Psoas muscle (tissue), 7 donors: ENCODE measurements at regions not wholly inside any gene's neighbourhood (a gene's known extent, or its start where the extent isn't known, plus 50 kb on each side); places are given as distances from the start of the nearest gene placed in this dataset.

Experiments used
- ATAC-seq, 4 donors: fragments of 200-7000 bp; cut with Tn5 transposase; one replicate each; pipeline ENCODE4 v1.9.1; 2020; ENCODE audit warnings: moderate library complexity in 3 of 4, mild to moderate bottlenecking in 2 of 4
- DNase-seq, 2 donors: peaks; one replicate each; pipeline ENCODE4 v3.0.0-alpha.2; 2020
- H3K27ac ChIP-seq: fragments of 200-600 bp; one replicate; pipeline ENCODE4 v1.8.0; 2022
- H3K27me3 ChIP-seq, 3 donors: fragments of 200-600 bp in 1 of 3; one replicate each; pipeline versions ENCODE4 v1.6.1 to v1.8.0; 2013 to 2022; ENCODE audit warnings: low read length in 2 of 3, mild to moderate bottlenecking in 2 of 3, moderate library complexity in 1 of 3; ENCODE audit not compliant: insufficient read depth in 3 of 3
- H3K36me3 ChIP-seq, 2 donors: fragments of 200-600 bp in 1 of 2; one replicate each; pipeline versions ENCODE4 v1.6.1 to v1.8.0; 2013 to 2022; ENCODE audit warnings: low read depth in 1 of 2, mild to moderate bottlenecking in 1 of 2, moderate library complexity in 1 of 2; ENCODE audit not compliant: insufficient read depth in 1 of 2
- H3K4me1 ChIP-seq: fragments of 200-600 bp; one replicate; pipeline ENCODE4 v1.8.0; 2022
- H3K4me3 ChIP-seq: fragments of 200-600 bp; one replicate; pipeline ENCODE4 v1.8.0; 2022; ENCODE audit warnings: mild to moderate bottlenecking
- H3K9me3 ChIP-seq: fragments of 200-600 bp; one replicate; pipeline ENCODE4 v1.8.0; 2022
- CTCF ChIP-seq: fragments of 200-600 bp; IDR thresholded peaks from one replicate; pipeline ENCODE4 v1.8.0; 2022; ENCODE audit warnings: antibody characterized with exemption
- WGBS, 3 donors: extraction: QIAGEN DNeasy Blood & Tissue Kit; methylation state at CpG; one replicate each; pipeline versions ENCODE4 v1.1.6 to v1.1.7; 2013; 5-methylcytosine and 5-hydroxymethylcytosine counted together
- intact Hi-C, 2 donors: fragments of 100-400 bp; cut with DNase I; formaldehyde crosslinking; loops; one replicate each; pipeline versions ENCODE4 v1.11.0 to v1.14.2; 2022
- donor health status: healthy with polysubstance abuse.
- donor health status: DM: no; HTN: no; CAD: no; lungs with moderate emphysema.
- donor health status: Bipolar disorder and iron deficiency.
- donor health status: healthy.
- donor health status: DM: yes; HTN: yes; CAD: no.
- donor health status: DM: no; HTN: no; CAD: no.
- donor health status: DM: yes; HTN: yes; CAD: no.

DNA sequence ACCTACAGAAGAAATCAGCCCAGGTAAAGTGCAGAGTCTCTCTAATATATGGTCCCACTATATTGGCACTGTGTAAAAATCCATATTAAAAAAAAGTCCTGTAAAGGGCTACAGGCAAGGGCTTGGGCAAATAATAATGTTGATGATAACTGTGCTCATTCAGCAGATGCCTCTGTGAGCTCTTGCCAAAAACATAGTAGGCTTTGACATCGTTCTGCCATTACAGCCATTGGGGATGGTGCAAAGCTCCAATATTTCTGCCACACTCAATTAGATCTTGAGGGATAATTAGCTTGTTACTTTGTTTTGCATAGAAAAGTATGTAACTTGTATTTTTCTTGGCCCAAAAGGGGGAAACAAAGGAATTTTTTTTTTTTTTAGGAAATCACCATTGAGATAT, 645.5 kb upstream of the FAM241A start:
- 34 to 60% (median 39%) methylated on average over 1 of the region's 1 CpG for WGBS, 3 donors

DNA sequence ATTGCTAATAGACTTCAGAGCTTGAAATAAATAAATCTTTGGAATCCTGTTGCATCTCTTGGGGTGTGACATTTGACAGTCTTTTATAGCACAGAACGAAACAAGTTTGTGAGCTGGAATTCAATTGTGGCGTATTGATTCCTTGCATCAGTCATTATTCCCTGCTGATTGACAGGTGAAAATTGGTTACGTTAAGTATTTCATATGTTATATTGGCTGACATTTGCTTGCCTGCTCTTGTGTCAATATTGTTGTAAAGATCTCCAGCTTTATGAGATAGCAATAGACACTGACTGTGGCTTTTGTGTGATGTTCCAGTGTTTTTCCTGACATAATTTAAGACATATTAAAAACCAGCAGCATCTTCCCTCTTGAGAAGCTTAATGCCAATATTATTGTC, 644.4 kb upstream of the FAM241A start:
- TF ChIP-seq CTCF, result no peak
- intact Hi-C loops, result no loop called here
- ATAC-seq (no peak), DNase-seq (no peak)
- H3K36me3 ChIP-seq, result no peaks in the 10 kb centered on the region
- WGBS, 3 donors, result 73 to 91% (median 86%) methylated on average over 3 of the region's 3 CpGs
- H3K27me3 ChIP-seq, result no peaks in the 10 kb centered on the region
- no peak overlapping the region for H3K4me3 ChIP-seq
- H3K27ac ChIP-seq, result no peak overlapping the region
- H3K4me1 ChIP-seq, result no peaks in the 10 kb centered on the region
- no peaks in the 10 kb centered on the region for H3K9me3 ChIP-seq

More for the DNA sequence above, 645.5 kb upstream of the FAM241A start:
- Histone ChIP-seq H3K9me3 (no peaks in the 10 kb centered on the region), H3K4me1 (no peaks in the 10 kb centered on the region), H3K27me3 (no peaks in the 10 kb centered on the region), H3K27ac (no peak overlapping the region), H3K36me3 (no peaks in the 10 kb centered on the region), H3K4me3 (no peak overlapping the region)
- intact Hi-C loops, result no loop called here
- TF ChIP-seq CTCF, result no peak
- DNase-seq (no peak), ATAC-seq (no peak)

DNA sequence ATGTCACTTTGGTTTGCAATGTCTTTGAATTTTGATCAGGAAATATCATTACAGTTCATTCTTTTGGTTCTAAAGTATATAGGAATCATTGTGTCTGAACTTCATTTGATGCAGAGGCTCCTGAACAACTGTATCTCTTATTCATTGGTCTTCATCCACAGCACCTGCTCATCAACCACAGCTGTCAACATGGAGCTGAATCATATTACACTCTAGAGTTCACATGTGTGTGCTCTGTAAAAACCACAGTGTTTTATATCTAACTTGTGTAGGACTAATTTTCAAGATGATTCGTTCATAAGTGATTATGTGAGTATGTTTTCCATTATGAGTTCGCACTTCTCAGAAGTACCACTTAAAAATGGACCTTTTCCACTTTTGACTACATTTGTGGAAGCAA, 643.3 kb upstream of the FAM241A start:
- Histone ChIP-seq H3K27me3 (no peaks in the 10 kb centered on the region), H3K27ac (no peak overlapping the region), H3K4me3 (no peak overlapping the region), H3K4me1 (no peaks in the 10 kb centered on the region), H3K36me3 (no peaks in the 10 kb centered on the region), H3K9me3 (no peaks in the 10 kb centered on the region)
- intact Hi-C loops, result no loop called here
- no peak for TF ChIP-seq CTCF
- WGBS, 3 donors, result 65 to 66% (median 66%) methylated on average over 2 of the region's 2 CpGs
- DNase-seq (no peak), ATAC-seq (no peak)

DNA sequence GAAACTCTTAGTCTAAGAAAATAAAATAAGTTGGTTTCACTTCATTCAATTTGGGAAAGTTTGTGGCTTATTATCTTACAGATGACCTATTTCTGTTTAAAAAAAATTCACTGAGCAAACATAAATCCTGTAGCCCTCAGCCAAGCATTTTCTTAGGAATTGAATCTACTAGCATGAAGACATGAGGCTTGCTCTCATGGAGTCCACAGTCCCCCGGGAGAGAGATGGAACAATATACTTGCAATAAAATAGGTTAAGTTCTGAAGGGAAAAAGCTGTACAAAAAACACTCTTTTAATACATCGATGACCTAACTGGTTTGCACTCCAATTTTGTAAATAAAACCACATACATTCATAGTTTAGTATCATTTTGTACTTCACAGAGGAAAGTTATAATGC, 642.6 kb upstream of the FAM241A start:
- 67 to 81% (median 80%) methylated on average over 2 of the region's 2 CpGs for WGBS, 3 donors
- TF ChIP-seq CTCF, result no peak
- H3K9me3 ChIP-seq, result no peaks in the 10 kb centered on the region
- ATAC-seq (no peak), DNase-seq (no peak)
- intact Hi-C loops, result no loop called here
- no peak overlapping the region for H3K4me3 ChIP-seq
- H3K27ac ChIP-seq, result no peak overlapping the region
- H3K4me1 ChIP-seq, result no peaks in the 10 kb centered on the region
- no peaks in the 10 kb centered on the region for H3K27me3 ChIP-seq
- no peaks in the 10 kb centered on the region for H3K36me3 ChIP-seq

GRCh38 chr4:111506706-111507105, 638.5 kb upstream of the FAM241A start:
- Histone ChIP-seq H3K9me3 (no peaks in the 10 kb centered on the region), H3K27ac (no peak overlapping the region), H3K36me3 (no peaks in the 10 kb centered on the region), H3K4me3 (no peak overlapping the region), H3K4me1 (no peaks in the 10 kb centered on the region), H3K27me3 (no peaks in the 10 kb centered on the region)
- DNase-seq (no peak), ATAC-seq (no peak)
- TF ChIP-seq CTCF, result no peak
- 71 to 83% (median 78%) methylated on average over 2 of the region's 2 CpGs for WGBS, 3 donors
- intact Hi-C loops, result no loop called here
